ENCODE measurements at regions not wholly inside any gene's neighbourhood (a gene's known extent, or its start where the extent isn't known, plus 50 kb on each side); places are given as distances from the start of the nearest gene placed in this dataset.
"Not testable (repeated sequence)": the region's sequence is repeated elsewhere in the genome, so short reads cannot be mapped to it uniquely, and the experiment has no call there.

GRCh38 chr18:29360659-29361058 lies 1183.7 kb upstream of the CDH2 start:
- H3K4me3 Mint-ChIP-seq = not testable (repeated sequence)

GRCh38 chr18:29359222-29359621 lies 1182.3 kb upstream of the CDH2 start:
- H3K4me3 ChIP-seq (ENCODE audit: low read length); POLR2A ChIA-PET; H3K27ac ChIP-seq (ENCODE audit: low read depth, low read length); H3K27me3 Mint-ChIP-seq; H3K27me3 ChIP-seq (ENCODE audit: insufficient read depth, low read length, poor library complexity, severe bottlenecking); H3K9me3 ChIP-seq (ENCODE audit: low read length); H3K36me3 ChIP-seq (ENCODE audit: insufficient read depth, low read length); H3K27ac Mint-ChIP-seq; CTCF ChIA-PET; H3K4me1 Mint-ChIP-seq; H3K4me1 ChIP-seq (ENCODE audit: insufficient read depth, low read length); DNase-seq; H3K36me3 Mint-ChIP-seq; H3K4me3 Mint-ChIP-seq: not testable (repeated sequence)
- peaks cover 9 to 49% (median 12%) of the 10 kb centered on the region in 5 donors for H3K9me3 Mint-ChIP-seq

More at GRCh38 chr18:29360659-29361058, 1183.7 kb upstream of the CDH2 start:
- H3K27ac Mint-ChIP-seq; POLR2A ChIA-PET; H3K4me3 ChIP-seq (ENCODE audit: low read length); CTCF ChIA-PET; H3K36me3 Mint-ChIP-seq; H3K27me3 ChIP-seq (ENCODE audit: insufficient read depth, low read length, poor library complexity, severe bottlenecking); H3K36me3 ChIP-seq (ENCODE audit: insufficient read depth, low read length); H3K27me3 Mint-ChIP-seq; H3K9me3 ChIP-seq (ENCODE audit: low read length); H3K4me1 ChIP-seq (ENCODE audit: insufficient read depth, low read length); H3K27ac ChIP-seq (ENCODE audit: low read depth, low read length); H3K4me1 Mint-ChIP-seq; DNase-seq: not testable (repeated sequence)
- H3K9me3 Mint-ChIP-seq = peaks cover 5 to 51% (median 16%) of the 10 kb centered on the region in 5 donors

- H3K4me1 ChIP-seq (ENCODE audit: insufficient read depth, low read length) = no peaks in the 10 kb centered on the region
- H3K27me3 Mint-ChIP-seq = no peaks in the 10 kb centered on the region
- no peak overlapping the region for H3K27ac Mint-ChIP-seq
- no peak for DNase-seq
- no peaks in the 10 kb centered on the region for H3K9me3 ChIP-seq (ENCODE audit: low read length)
- H3K36me3 ChIP-seq (ENCODE audit: insufficient read depth, low read length) = no peaks in the 10 kb centered on the region
- H3K9me3 Mint-ChIP-seq = peaks cover 2 to 24% (median 11%) of the 10 kb centered on the region in 5 donors
- ChIA-PET POLR2A (no interaction called here), CTCF (no interaction called here)
- H3K27ac ChIP-seq (ENCODE audit: low read depth, low read length) = no peak overlapping the region
- no peaks in the 10 kb centered on the region for H3K36me3 Mint-ChIP-seq
- H3K27me3 ChIP-seq (ENCODE audit: insufficient read depth, low read length, poor library complexity, severe bottlenecking) = no peaks in the 10 kb centered on the region
- no peaks in the 10 kb centered on the region for H3K4me1 Mint-ChIP-seq
- no peak overlapping the region for H3K4me3 ChIP-seq (ENCODE audit: low read length)
- no peak overlapping the region for H3K4me3 Mint-ChIP-seq
Observed at GRCh38 chr18:29351171-29351570, 1174.2 kb upstream of the CDH2 start.

DNA sequence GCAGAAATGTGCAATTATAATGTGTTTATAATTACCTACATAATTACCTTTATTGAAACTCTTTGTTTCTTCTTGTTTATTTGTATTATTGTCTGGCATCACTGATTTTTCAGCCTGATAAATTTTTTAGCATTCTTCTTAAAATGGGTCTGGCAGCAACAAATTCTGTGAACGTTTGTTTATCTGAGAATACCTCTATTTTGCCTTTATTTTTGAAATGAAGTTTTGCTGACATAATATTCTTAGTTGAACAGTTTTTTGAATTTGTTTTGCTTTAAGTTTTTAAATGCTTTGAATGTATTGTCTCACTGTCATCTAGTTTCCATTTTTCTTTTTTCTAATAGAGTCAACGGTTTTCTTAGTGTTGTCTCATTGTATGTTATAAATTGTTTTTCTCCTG lies 1152.0 kb upstream of the CDH2 start:
- H3K36me3 Mint-ChIP-seq = no peaks in the 10 kb centered on the region
- no peak overlapping the region for H3K27ac Mint-ChIP-seq
- no peak overlapping the region for H3K27ac ChIP-seq (ENCODE audit: low read depth, low read length)
- no peaks in the 10 kb centered on the region for H3K27me3 Mint-ChIP-seq
- H3K27me3 ChIP-seq (ENCODE audit: insufficient read depth, low read length, poor library complexity, severe bottlenecking) = no peaks in the 10 kb centered on the region
- no peak for DNase-seq
- H3K4me3 ChIP-seq (ENCODE audit: low read length) = no peak overlapping the region
- no peaks in the 10 kb centered on the region for H3K4me1 Mint-ChIP-seq
- H3K9me3 Mint-ChIP-seq = peaks cover 12 to 38% (median 24%) of the 10 kb centered on the region in 5 donors
- CTCF ChIA-PET = no interaction called here
- H3K4me1 ChIP-seq (ENCODE audit: insufficient read depth, low read length) = no peaks in the 10 kb centered on the region
- peaks cover 3% of the 10 kb centered on the region for H3K9me3 ChIP-seq (ENCODE audit: low read length)
- POLR2A ChIA-PET = no interaction called here
- H3K4me3 Mint-ChIP-seq = no peak overlapping the region
- no peaks in the 10 kb centered on the region for H3K36me3 ChIP-seq (ENCODE audit: insufficient read depth, low read length)

DNA sequence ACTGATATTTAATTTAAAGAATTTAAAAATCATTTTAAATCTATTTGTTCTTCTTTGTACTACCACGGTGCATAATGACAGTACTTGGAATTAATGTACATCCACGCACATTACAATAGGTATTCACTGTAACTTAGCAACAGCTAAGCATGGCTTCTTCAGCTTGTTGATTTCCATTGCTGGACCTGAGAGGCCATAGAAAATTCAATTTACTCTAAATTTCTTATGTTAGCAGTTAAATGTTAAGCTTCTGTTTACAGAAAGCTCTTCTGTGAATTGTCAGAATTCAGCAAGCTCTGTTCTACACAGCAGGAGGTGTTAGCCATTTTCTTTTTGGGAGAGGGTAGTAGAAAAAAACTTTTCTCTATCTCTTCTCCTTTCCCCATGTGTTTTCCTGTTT lies 1149.3 kb upstream of the CDH2 start:
- H3K27me3 ChIP-seq (ENCODE audit: insufficient read depth, low read length, poor library complexity, severe bottlenecking) = no peaks in the 10 kb centered on the region
- CTCF ChIA-PET = no interaction called here

DNA sequence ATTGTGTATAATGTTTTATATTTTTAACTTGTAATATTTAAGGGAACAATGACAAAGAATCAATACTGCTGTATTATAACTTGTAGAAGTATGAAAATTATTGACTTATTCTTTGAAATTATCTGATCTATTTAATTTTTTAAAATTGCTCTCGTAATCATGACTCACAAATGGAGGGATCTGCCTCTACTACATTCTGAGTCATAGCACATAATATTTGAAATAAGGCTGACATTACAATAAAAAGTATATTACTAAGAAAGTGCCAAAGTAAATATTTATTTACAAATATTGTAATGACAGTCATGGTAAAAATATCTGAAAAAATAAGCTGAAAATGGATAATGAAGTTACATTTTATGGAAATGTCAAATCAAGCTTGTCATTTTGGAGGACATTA lies 1144.6 kb upstream of the CDH2 start:
- peaks cover 4 to 25% (median 10%) of the 10 kb centered on the region in 5 donors for H3K9me3 Mint-ChIP-seq
- H3K27ac Mint-ChIP-seq = no peak overlapping the region

More for the DNA sequence above, 1149.3 kb upstream of the CDH2 start:
- H3K27ac ChIP-seq (ENCODE audit: low read depth, low read length) = no peak overlapping the region
- no peak overlapping the region for H3K4me3 ChIP-seq (ENCODE audit: low read length)
- H3K4me1 Mint-ChIP-seq = no peaks in the 10 kb centered on the region
- no peaks in the 10 kb centered on the region for H3K4me1 ChIP-seq (ENCODE audit: insufficient read depth, low read length)
- no peak overlapping the region for H3K27ac Mint-ChIP-seq
- no peaks in the 10 kb centered on the region for H3K36me3 Mint-ChIP-seq
- peaks cover 3% of the 10 kb centered on the region for H3K9me3 ChIP-seq (ENCODE audit: low read length)
- H3K9me3 Mint-ChIP-seq = peaks cover 11 to 30% (median 23%) of the 10 kb centered on the region in 5 donors
- H3K27me3 Mint-ChIP-seq = no peaks in the 10 kb centered on the region
- no peak overlapping the region for H3K4me3 Mint-ChIP-seq
- POLR2A ChIA-PET = no interaction called here
- DNase-seq = no peak
- H3K36me3 ChIP-seq (ENCODE audit: insufficient read depth, low read length) = no peaks in the 10 kb centered on the region

DNA sequence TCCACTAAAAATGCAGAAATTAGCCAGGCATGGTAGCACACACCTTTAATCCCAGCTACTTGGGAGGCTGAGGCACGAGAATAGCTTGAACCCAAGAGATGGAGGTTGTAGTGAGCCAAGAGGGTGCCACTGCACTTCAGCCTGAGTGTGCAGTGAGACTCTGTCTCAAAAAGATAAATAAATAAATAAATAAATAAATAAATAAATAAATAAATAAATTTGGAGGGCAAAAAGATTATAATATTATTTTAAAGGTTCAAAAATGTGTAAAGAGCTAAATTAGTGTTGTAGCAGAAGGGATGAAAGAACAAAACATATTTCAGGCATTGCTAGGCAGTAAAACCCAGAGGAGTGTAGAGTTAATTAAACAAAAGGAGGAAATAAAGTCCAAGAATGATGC lies 1136.4 kb upstream of the CDH2 start:
- peaks cover 0 to 2% (median 0%) of the 10 kb centered on the region in 3 donors for H3K36me3 Mint-ChIP-seq
- CTCF ChIA-PET = no interaction called here
- peaks cover 4 to 41% (median 7%) of the 10 kb centered on the region in 5 donors for H3K9me3 Mint-ChIP-seq

More for the DNA sequence above, 1144.6 kb upstream of the CDH2 start:
- ChIA-PET CTCF (no interaction called here), POLR2A (no interaction called here)
- Histone ChIP-seq H3K4me1 (ENCODE audit: insufficient read depth, low read length) (no peaks in the 10 kb centered on the region), H3K27me3 (ENCODE audit: insufficient read depth, low read length, poor library complexity, severe bottlenecking) (no peaks in the 10 kb centered on the region), H3K27ac (ENCODE audit: low read depth, low read length) (no peak overlapping the region), H3K4me3 (ENCODE audit: low read length) (no peak overlapping the region), H3K36me3 (ENCODE audit: insufficient read depth, low read length) (no peaks in the 10 kb centered on the region), H3K9me3 (ENCODE audit: low read length) (no peaks in the 10 kb centered on the region)
- peaks cover 0 to 1% of the 10 kb centered on the region in 2 donors for H3K27me3 Mint-ChIP-seq
- no peak for DNase-seq
- H3K4me1 Mint-ChIP-seq = no peaks in the 10 kb centered on the region
- no peaks in the 10 kb centered on the region for H3K36me3 Mint-ChIP-seq
- H3K4me3 Mint-ChIP-seq = no peak overlapping the region

GRCh38 chr18:29311580-29311979 lies 1134.7 kb upstream of the CDH2 start:
- H3K4me3 ChIP-seq (ENCODE audit: low read length) = no peak overlapping the region
- no peaks in the 10 kb centered on the region for H3K9me3 ChIP-seq (ENCODE audit: low read length)
- no peaks in the 10 kb centered on the region for H3K4me1 Mint-ChIP-seq
- no peak overlapping the region for H3K27ac Mint-ChIP-seq
- no peak overlapping the region for H3K4me3 Mint-ChIP-seq
- no peak overlapping the region for H3K27ac ChIP-seq (ENCODE audit: low read depth, low read length)
- H3K27me3 ChIP-seq (ENCODE audit: insufficient read depth, low read length, poor library complexity, severe bottlenecking) = no peaks in the 10 kb centered on the region
- DNase-seq = no peak
- CTCF ChIA-PET = no interaction called here
- no peaks in the 10 kb centered on the region for H3K36me3 ChIP-seq (ENCODE audit: insufficient read depth, low read length)
- peaks cover 0 to 2% (median 0%) of the 10 kb centered on the region in 3 donors for H3K36me3 Mint-ChIP-seq
- no peaks in the 10 kb centered on the region for H3K4me1 ChIP-seq (ENCODE audit: insufficient read depth, low read length)
- POLR2A ChIA-PET = no interaction called here
- peaks cover 4 to 33% (median 7%) of the 10 kb centered on the region in 5 donors for H3K9me3 Mint-ChIP-seq
- H3K27me3 Mint-ChIP-seq = peaks cover 0 to 2% of the 10 kb centered on the region in 2 donors

More for the DNA sequence above, 1136.4 kb upstream of the CDH2 start:
- POLR2A ChIA-PET = no interaction called here
- no peaks in the 10 kb centered on the region for H3K27me3 ChIP-seq (ENCODE audit: insufficient read depth, low read length, poor library complexity, severe bottlenecking)
- no peaks in the 10 kb centered on the region for H3K4me1 ChIP-seq (ENCODE audit: insufficient read depth, low read length)
- no peaks in the 10 kb centered on the region for H3K36me3 ChIP-seq (ENCODE audit: insufficient read depth, low read length)
- H3K27me3 Mint-ChIP-seq = peaks cover 0 to 2% of the 10 kb centered on the region in 2 donors
- no peak overlapping the region for H3K27ac Mint-ChIP-seq
- H3K27ac ChIP-seq (ENCODE audit: low read depth, low read length) = no peak overlapping the region
- H3K4me1 Mint-ChIP-seq = no peaks in the 10 kb centered on the region
- no peaks in the 10 kb centered on the region for H3K9me3 ChIP-seq (ENCODE audit: low read length)
- no peak for DNase-seq
- H3K4me3 Mint-ChIP-seq = no peak overlapping the region
- H3K4me3 ChIP-seq (ENCODE audit: low read length) = no peak overlapping the region

DNA sequence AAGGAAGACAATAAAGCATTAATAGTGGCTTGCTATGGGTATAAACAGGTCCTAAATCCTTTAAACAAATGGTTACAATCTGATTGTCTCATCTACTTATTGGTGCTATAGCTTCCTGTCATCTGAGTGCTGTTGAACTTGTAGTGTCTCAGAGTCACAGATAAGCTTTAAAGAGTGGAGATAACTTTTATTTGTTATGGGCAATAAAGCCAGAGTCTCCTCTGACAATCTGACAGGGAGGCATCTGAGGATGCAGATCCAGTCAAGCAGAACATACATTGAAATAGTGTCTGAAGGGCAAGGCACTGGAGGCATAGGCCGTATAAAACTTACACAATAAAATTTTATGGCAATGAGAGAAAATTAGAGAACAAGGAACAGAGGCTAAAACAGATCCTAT lies 1132.4 kb upstream of the CDH2 start:
- no peak for DNase-seq
- H3K36me3 ChIP-seq (ENCODE audit: insufficient read depth, low read length) = no peaks in the 10 kb centered on the region
- Mint-ChIP-seq H3K36me3 (peaks cover 0 to 2% (median 0%) of the 10 kb centered on the region in 3 donors), H3K27ac (no peak overlapping the region), H3K9me3 (peaks cover 4 to 33% (median 11%) of the 10 kb centered on the region in 5 donors), H3K4me1 (no peaks in the 10 kb centered on the region), H3K4me3 (no peak overlapping the region), H3K27me3 (peaks cover 0 to 2% of the 10 kb centered on the region in 2 donors)
- H3K27me3 ChIP-seq (ENCODE audit: insufficient read depth, low read length, poor library complexity, severe bottlenecking) = no peaks in the 10 kb centered on the region
- POLR2A ChIA-PET = no interaction called here
- no peak overlapping the region for H3K27ac ChIP-seq (ENCODE audit: low read depth, low read length)
- no peaks in the 10 kb centered on the region for H3K9me3 ChIP-seq (ENCODE audit: low read length)
- H3K4me1 ChIP-seq (ENCODE audit: insufficient read depth, low read length) = no peaks in the 10 kb centered on the region
- H3K4me3 ChIP-seq (ENCODE audit: low read length) = no peak overlapping the region
- CTCF ChIA-PET = no interaction called here

Measured in CD8-positive, alpha-beta memory T cell (primary cell).